H9 (cell line): ENCODE measurements at regions not wholly inside any gene's neighbourhood (a gene's known extent, or its start where the extent isn't known, plus 50 kb on each side); places are given as distances from the start of the nearest gene placed in this dataset.

Experiments
- DNase-seq: peaks from one replicate; pipeline ENCODE4 v3.0.0-alpha.2; 2017
- H2AFZ ChIP-seq: one replicate; pipeline ENCODE4 v1.6.1; 2013; ENCODE audit warnings: mild to moderate bottlenecking, low read length, control low read depth, moderate library complexity
- H2AK5ac ChIP-seq: 2 replicates; pipeline ENCODE4 v1.6.1; 2013; ENCODE audit warnings: low read length, control low read depth, mixed read lengths; ENCODE audit not compliant: insufficient read length
- H2BK120ac ChIP-seq: one replicate; pipeline ENCODE4 v1.6.1; 2013; ENCODE audit warnings: low read depth, mild to moderate bottlenecking, low read length, control low read depth, inconsistent platforms; ENCODE audit not compliant: poor library complexity, severe bottlenecking
- H2BK12ac ChIP-seq: 2 replicates; pipeline ENCODE4 v1.6.1; 2013; ENCODE audit warnings: low read length, control low read depth, mixed read lengths, low read depth; ENCODE audit not compliant: insufficient read length
- H2BK15ac ChIP-seq: 2 replicates; pipeline ENCODE4 v1.6.1; 2013; ENCODE audit warnings: low read depth, low read length, control low read depth
- H2BK20ac ChIP-seq: one replicate; pipeline ENCODE4 v1.6.1; 2013; ENCODE audit warnings: low read depth, mild to moderate bottlenecking, low read length, control low read depth, inconsistent platforms; ENCODE audit not compliant: poor library complexity, severe bottlenecking
- H2BK5ac ChIP-seq: 2 replicates; pipeline ENCODE4 v1.6.1; 2013; ENCODE audit warnings: low read length, control low read depth, mixed read lengths; ENCODE audit not compliant: insufficient read length
- H3K14ac ChIP-seq: 2 replicates; pipeline ENCODE4 v1.6.1; 2013; ENCODE audit warnings: low read length, control low read depth; ENCODE audit not compliant: insufficient read depth
- H3K18ac ChIP-seq: 2 replicates; pipeline ENCODE4 v1.6.1; 2013; ENCODE audit warnings: low read depth, mild to moderate bottlenecking, mixed read lengths, low read length, control low read depth; ENCODE audit not compliant: insufficient read length
- H3K23ac ChIP-seq: 2 replicates; pipeline ENCODE4 v1.6.1; 2013; ENCODE audit warnings: low read length, control low read depth, mixed read lengths, low read depth; ENCODE audit not compliant: insufficient read length
- H3K23me2 ChIP-seq: 2 replicates; pipeline ENCODE4 v1.6.1; 2013; ENCODE audit warnings: low read depth, mild to moderate bottlenecking, mixed read lengths, low read length, control low read depth; ENCODE audit not compliant: insufficient read length, poor library complexity, severe bottlenecking
- H3K27ac ChIP-seq: 2 replicates; pipeline ENCODE4 v1.5.1; 2013; ENCODE audit warnings: low read length, control low read depth, mixed read lengths, low read depth; ENCODE audit not compliant: insufficient read length
- H3K27me3 ChIP-seq: 2 replicates; pipeline ENCODE4 v1.6.1; 2013; ENCODE audit warnings: low read length, control low read depth, inconsistent platforms; ENCODE audit not compliant: insufficient read depth
- H3K4ac ChIP-seq: 2 replicates; pipeline ENCODE4 v1.6.1; 2013; ENCODE audit warnings: low read depth, mild to moderate bottlenecking, control low read depth, inconsistent platforms, low read length, moderate library complexity
- H3K4me1 ChIP-seq: 2 replicates; pipeline ENCODE4 v1.6.1; 2013; ENCODE audit warnings: low read length, control low read depth, inconsistent platforms; ENCODE audit not compliant: insufficient read depth
- H3K4me2 ChIP-seq: 2 replicates; pipeline ENCODE4 v1.6.1; 2013; ENCODE audit warnings: low read length, control low read depth, mixed read lengths; ENCODE audit not compliant: insufficient read length, insufficient read depth
- H3K56ac ChIP-seq: 2 replicates; pipeline ENCODE4 v1.6.1; 2013; ENCODE audit warnings: low read depth, mild to moderate bottlenecking, mixed read lengths, low read length, control low read depth; ENCODE audit not compliant: insufficient read length
- H3K79me1 ChIP-seq: 2 replicates; pipeline ENCODE4 v1.6.1; 2013; ENCODE audit warnings: low read depth, mild to moderate bottlenecking, moderate library complexity, low read length, control low read depth, inconsistent platforms; ENCODE audit not compliant: insufficient read depth, poor library complexity, severe bottlenecking
- H3K79me2 ChIP-seq: 2 replicates; pipeline ENCODE4 v1.6.1; 2013; ENCODE audit warnings: low read length, control low read depth, inconsistent platforms; ENCODE audit not compliant: insufficient read depth
- H3K9ac ChIP-seq: 2 replicates; pipeline ENCODE4 v1.6.1; 2013; ENCODE audit warnings: low read length, control low read depth, mixed read lengths; ENCODE audit not compliant: insufficient read length; ENCODE audit errors: extremely low read depth
- H3K9me3 ChIP-seq: one replicate; pipeline ENCODE4 v1.6.1; 2013; ENCODE audit warnings: low read depth, low read length, inconsistent platforms; ENCODE audit not compliant: control insufficient read depth
- H3T11ph ChIP-seq: one replicate; pipeline ENCODE4 v1.6.1; 2013; ENCODE audit warnings: mild to moderate bottlenecking, low read length, control low read depth, inconsistent platforms
- H4K20me1 ChIP-seq: one replicate; pipeline ENCODE4 v1.6.1; 2013; ENCODE audit not compliant: control insufficient read depth, insufficient read length, insufficient read depth
- H4K5ac ChIP-seq: 2 replicates; pipeline ENCODE4 v1.6.1; 2013; ENCODE audit warnings: low read depth, mild to moderate bottlenecking, mixed read lengths, low read length, control low read depth; ENCODE audit not compliant: insufficient read length
- H4K8ac ChIP-seq: replicated peaks from 2 replicates; pipeline ENCODE4 v1.6.1; 2013; ENCODE audit warnings: low read length, control low read depth, mixed read lengths, low read depth; ENCODE audit not compliant: insufficient read length
- H4K91ac ChIP-seq: 2 replicates; pipeline ENCODE4 v1.6.1; 2013; ENCODE audit warnings: low read depth, mild to moderate bottlenecking, moderate library complexity, mixed read lengths, low read length, control low read depth; ENCODE audit not compliant: insufficient read length
- H3K27ac Mint-ChIP-seq, 3 experiments: 2 replicates in 2 of 3; 3 replicates in 1 of 3; pipeline ENCODE4 v1.8.0; 2020 to 2021; ENCODE audit warnings: mixed read lengths in 3 of 3, mild to moderate bottlenecking in 1 of 3, moderate library complexity in 1 of 3
- H3K27me3 Mint-ChIP-seq: 2 replicates; pipeline ENCODE4 v1.8.0; 2021; ENCODE audit warnings: low read depth, mild to moderate bottlenecking, moderate library complexity, mixed read lengths
- H3K36me3 Mint-ChIP-seq, 3 experiments: 2 replicates in 2 of 3; 3 replicates in 1 of 3; pipeline ENCODE4 v1.8.0; 2020 to 2021; ENCODE audit warnings: low read depth in 3 of 3, mixed read lengths in 3 of 3; ENCODE audit not compliant: insufficient read depth in 1 of 3
- H3K4me1 Mint-ChIP-seq, 2 experiments: 2 replicates each; pipeline ENCODE4 v1.8.0; 2020; ENCODE audit warnings: mixed read lengths in 2 of 2
- H3K4me3 Mint-ChIP-seq, 2 experiments: 2 replicates in 1 of 2; 3 replicates in 1 of 2; pipeline ENCODE4 v1.8.0; 2020 to 2021; ENCODE audit warnings: mild to moderate bottlenecking in 2 of 2, mixed read lengths in 2 of 2, moderate library complexity in 1 of 2
- H3K9me3 Mint-ChIP-seq, 2 experiments: 2 replicates in 1 of 2; 3 replicates in 1 of 2; pipeline ENCODE4 v1.8.0; 2020; ENCODE audit warnings: mild to moderate bottlenecking in 2 of 2, mixed read lengths in 2 of 2, moderate library complexity in 1 of 2
- WGBS: extraction: QIAGEN DNeasy Blood & Tissue Kit; methylation state at CpG from one replicate; pipeline ENCODE4 v1.1.7; 2013; ENCODE audit warnings: missing lambda C conversion rate, low lambda C conversion rate, mixed read lengths; ENCODE audit not compliant: insufficient read length; ENCODE audit errors: extremely low coverage; 5-methylcytosine and 5-hydroxymethylcytosine counted together
- TF ChIP-seq, protein P1 (sequence below): fragments of 200-600 bp; sonication (generic); conservative IDR thresholded peaks from 3 replicates; pipeline ENCODE4 v1.8.0; 2021; ENCODE audit warnings: antibody characterized with exemption, mild to moderate bottlenecking

DNA sequence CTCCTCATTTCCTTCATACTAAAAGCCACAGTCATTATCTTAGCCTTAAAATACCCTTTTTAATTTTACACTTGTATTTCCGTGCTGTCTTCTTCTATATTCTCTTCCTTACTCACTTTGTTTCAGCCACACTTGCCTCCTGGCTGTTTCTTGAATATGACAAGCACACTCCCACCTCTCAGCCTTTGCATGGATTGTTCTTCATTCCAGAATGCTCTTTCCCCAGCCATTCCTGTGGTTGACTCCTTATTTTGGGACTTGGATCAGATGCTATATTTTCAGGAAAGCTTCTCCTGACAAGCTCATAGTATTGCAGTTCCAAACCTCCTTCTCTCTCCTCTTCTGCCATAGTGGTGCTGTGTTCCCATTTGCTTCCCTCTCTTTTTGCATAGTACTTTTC, 291.3 kb downstream of the PDHA2 start:
- Mint-ChIP-seq H3K27ac (no peak overlapping the region; a peak in 1 of 7 replicates), H3K4me3 (no peak overlapping the region)

More for the DNA sequence above, 291.3 kb downstream of the PDHA2 start:
- no peaks in the 10 kb centered on the region for H4K20me1 ChIP-seq
- H2BK20ac ChIP-seq = no peak overlapping the region
- TF ChIP-seq, protein P1, sequence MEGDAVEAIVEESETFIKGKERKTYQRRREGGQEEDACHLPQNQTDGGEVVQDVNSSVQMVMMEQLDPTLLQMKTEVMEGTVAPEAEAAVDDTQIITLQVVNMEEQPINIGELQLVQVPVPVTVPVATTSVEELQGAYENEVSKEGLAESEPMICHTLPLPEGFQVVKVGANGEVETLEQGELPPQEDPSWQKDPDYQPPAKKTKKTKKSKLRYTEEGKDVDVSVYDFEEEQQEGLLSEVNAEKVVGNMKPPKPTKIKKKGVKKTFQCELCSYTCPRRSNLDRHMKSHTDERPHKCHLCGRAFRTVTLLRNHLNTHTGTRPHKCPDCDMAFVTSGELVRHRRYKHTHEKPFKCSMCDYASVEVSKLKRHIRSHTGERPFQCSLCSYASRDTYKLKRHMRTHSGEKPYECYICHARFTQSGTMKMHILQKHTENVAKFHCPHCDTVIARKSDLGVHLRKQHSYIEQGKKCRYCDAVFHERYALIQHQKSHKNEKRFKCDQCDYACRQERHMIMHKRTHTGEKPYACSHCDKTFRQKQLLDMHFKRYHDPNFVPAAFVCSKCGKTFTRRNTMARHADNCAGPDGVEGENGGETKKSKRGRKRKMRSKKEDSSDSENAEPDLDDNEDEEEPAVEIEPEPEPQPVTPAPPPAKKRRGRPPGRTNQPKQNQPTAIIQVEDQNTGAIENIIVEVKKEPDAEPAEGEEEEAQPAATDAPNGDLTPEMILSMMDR = no peak
- DNase-seq = no peak
- H3K18ac ChIP-seq = no peak overlapping the region
- H3K4me2 ChIP-seq = no peak overlapping the region
- H3K27ac ChIP-seq = no peak overlapping the region
- H2BK5ac ChIP-seq = no peak overlapping the region
- H3T11ph ChIP-seq = no peak overlapping the region
- H2BK120ac ChIP-seq = no peak overlapping the region
- no peak overlapping the region for H2BK15ac ChIP-seq
- H3K79me1 ChIP-seq = no peaks in the 10 kb centered on the region
- H3K9me3 ChIP-seq = no peaks in the 10 kb centered on the region
- no peak overlapping the region for H2AFZ ChIP-seq
- no peak overlapping the region for H3K56ac ChIP-seq
- H4K5ac ChIP-seq = no peak overlapping the region
- no peak overlapping the region for H4K8ac ChIP-seq
- H3K79me2 ChIP-seq = no peaks in the 10 kb centered on the region
- H3K4me1 Mint-ChIP-seq = no peaks in the 10 kb centered on the region; a peak in 1 of 4 replicates
- no peaks in the 10 kb centered on the region; a peak in 1 of 5 replicates for H3K9me3 Mint-ChIP-seq
- no peak overlapping the region for H3K14ac ChIP-seq
- no peaks in the 10 kb centered on the region for H3K23me2 ChIP-seq
- H3K4ac ChIP-seq = no peak overlapping the region
- no peak overlapping the region for H2AK5ac ChIP-seq
- no CpG with 5 or more reads among the region's 1 CpG for whole genome bisulfite sequencing
- H3K36me3 Mint-ChIP-seq = no peaks in the 10 kb centered on the region
- H3K4me1 ChIP-seq = no peaks in the 10 kb centered on the region
- no peak overlapping the region for H3K9ac ChIP-seq
- H3K27me3 Mint-ChIP-seq = no peaks in the 10 kb centered on the region
- no peak overlapping the region for H4K91ac ChIP-seq
- no peak overlapping the region for H2BK12ac ChIP-seq
- no peaks in the 10 kb centered on the region for H3K27me3 ChIP-seq
- no peak overlapping the region for H3K23ac ChIP-seq
